Adrenal gland (tissue), 9 donors: ENCODE measurements at regions not wholly inside any gene's neighbourhood (a gene's known extent, or its start where the extent isn't known, plus 50 kb on each side); places are given as distances from the start of the nearest gene placed in this dataset.

ENCODE experiments used
- DNase-seq, 7 donors: peaks; one replicate each; pipeline ENCODE4 v3.0.0-alpha.2; 2019 to 2020
- H3K27ac ChIP-seq, 5 donors: fragments of 200-600 bp; sonication (generic) in 4 of 5; 1 replicate in 3 of 5; 2 replicates in 2 of 5; pipeline versions ENCODE4 v1.5.1 to v1.8.0; 2016 to 2020; ENCODE audit warnings: mild to moderate bottlenecking in 1 of 5
- H3K27me3 ChIP-seq: fragments of 200-600 bp; 2 replicates; pipeline ENCODE4 v1.8.0; 2021
- H3K36me3 ChIP-seq, 2 donors: fragments of 200-600 bp; replicated peaks in 1 of 2; 1 replicate in 1 of 2; 2 replicates in 1 of 2; pipeline versions ENCODE4 v1.5.1 to v1.8.0; 2018 to 2022
- H3K4me1 ChIP-seq, 2 donors: fragments of 200-600 bp; replicated peaks in 1 of 2; 1 replicate in 1 of 2; 2 replicates in 1 of 2; pipeline versions ENCODE4 v1.5.1 to v1.8.0; 2018 to 2021
- H3K4me3 ChIP-seq, 4 donors: fragments of 200-600 bp; sonication (generic) in 3 of 4; one replicate each; pipeline ENCODE4 v1.5.1; 2016 to 2018
- H3K9me3 ChIP-seq, 3 donors: fragments of 200-600 bp; sonication (generic) in 1 of 3; replicated peaks in 1 of 3; 1 replicate in 2 of 3; 2 replicates in 1 of 3; pipeline versions ENCODE4 v1.5.1 to v1.8.0; 2016 to 2021
- CTCF ChIP-seq, 6 experiments: fragments of 450-650 bp in 4 of 6; fragments of 200-600 bp in 2 of 6; sonication (generic) in 1 of 6; IDR thresholded peaks; 1 replicate in 5 of 6; 2 replicates in 1 of 6; pipeline versions ENCODE4 v1.5.1 to v1.8.0; 2016 to 2021; ENCODE audit warnings: antibody characterized with exemption in 6 of 6, mild to moderate bottlenecking in 2 of 6, moderate library complexity in 1 of 6
- POLR2A ChIP-seq, 2 donors: fragments of 450-650 bp; IDR thresholded peaks; one replicate each; pipeline ENCODE4 v1.6.1; 2017; ENCODE audit warnings: antibody characterized with exemption in 2 of 2, mild to moderate bottlenecking in 2 of 2, moderate library complexity in 1 of 2
- WGBS, 4 donors: extraction: QIAGEN DNeasy Blood & Tissue Kit in 2 of 4; methylation state at CpG; one replicate each; pipeline versions ENCODE4 v1.1.5 to v1.1.7; 2013 to 2017; 5-methylcytosine and 5-hydroxymethylcytosine counted together
- intact Hi-C, 2 donors: fragments of 100-400 bp; cut with DNase I; formaldehyde crosslinking; loops; one replicate each; pipeline versions ENCODE4 v1.14.1 to v1.15.0; 2022 to 2023
- donor health status: healthy with polysubstance abuse.
- donor health status: Bipolar disorder and iron deficiency.
- donor health status: DM: yes; HTN: yes; CAD: no.
- donor health status: DM: no; HTN: no; CAD: no.
- donor health status: DM: no; HTN: no; CAD: no.

- TF ChIP-seq POLR2A (IDR thresholded peaks at IDR 0.05) (no peak), CTCF (IDR thresholded peaks at IDR 0.05) (no peak)
- intact Hi-C loops = no loop called here
- no peak for DNase-seq
- H3K36me3 ChIP-seq = no peaks in the 10 kb centered on the region
- no peaks in the 10 kb centered on the region for H3K4me1 ChIP-seq
- no peak overlapping the region for H3K4me3 ChIP-seq
- H3K27me3 ChIP-seq = no peaks in the 10 kb centered on the region
- no peak overlapping the region for H3K27ac ChIP-seq
- 55 to 74% (median 64%) methylated on average over 11 to 12 of the region's 12 CpGs for WGBS, 4 donors
- H3K9me3 ChIP-seq = no peaks in the 10 kb centered on the region
Observed at GRCh38 chr6:18753076-18753475, 365.9 kb downstream of the RNF144B start.

GRCh38 chr6:18763086-18763485 lies 375.9 kb downstream of the RNF144B start:
- WGBS, 4 donors = 38 to 81% (median 59%) methylated on average over 1 of the region's 1 CpG
- Histone ChIP-seq H3K27me3 (no peaks in the 10 kb centered on the region), H3K4me3 (no peak overlapping the region), H3K9me3 (no peaks in the 10 kb centered on the region), H3K27ac (no peak overlapping the region), H3K36me3 (no peaks in the 10 kb centered on the region), H3K4me1 (no peaks in the 10 kb centered on the region)
- intact Hi-C loops = no loop called here
- no peak for DNase-seq
- no peak for TF ChIP-seq POLR2A (IDR thresholded peaks at IDR 0.05)

- peaks cover 0 to 4% (median 0%) of the 10 kb centered on the region in 3 donors for H3K9me3 ChIP-seq
- no peak overlapping the region for H3K27ac ChIP-seq
- H3K4me3 ChIP-seq = no peak overlapping the region
- intact Hi-C loops = no loop called here
- no peak for DNase-seq
- H3K27me3 ChIP-seq = no peaks in the 10 kb centered on the region
- TF ChIP-seq POLR2A (IDR thresholded peaks at IDR 0.05) = no peak
- TF ChIP-seq CTCF (IDR thresholded peaks at IDR 0.05) = no peak
- H3K36me3 ChIP-seq = no peaks in the 10 kb centered on the region
- H3K4me1 ChIP-seq = no peaks in the 10 kb centered on the region
- 63 to 77% (median 73%) methylated on average over 1 of the region's 1 CpG for WGBS, 4 donors
Observed at GRCh38 chr6:18784794-18785193, 397.6 kb downstream of the RNF144B start.

- Histone ChIP-seq H3K4me3 (no peak overlapping the region), H3K27ac (no peak overlapping the region), H3K4me1 (no peaks in the 10 kb centered on the region), H3K9me3 (peaks cover 0 to 4% (median 0%) of the 10 kb centered on the region in 3 donors), H3K27me3 (no peaks in the 10 kb centered on the region), H3K36me3 (no peaks in the 10 kb centered on the region)
- no peak for TF ChIP-seq CTCF (IDR thresholded peaks at IDR 0.05)
- TF ChIP-seq POLR2A (IDR thresholded peaks at IDR 0.05) = no peak
- intact Hi-C loops = no loop called here
- WGBS, 4 donors = 29 to 62% (median 53%) methylated on average over 1 to 2 of the region's 2 CpGs
- DNase-seq = no peak
Observed at GRCh38 chr6:18785810-18786490, 398.8 kb downstream of the RNF144B start.

GRCh38 chr6:18792866-18793265 lies 405.7 kb downstream of the RNF144B start:
- Histone ChIP-seq H3K36me3 (no peaks in the 10 kb centered on the region), H3K27me3 (no peaks in the 10 kb centered on the region), H3K27ac (no peak overlapping the region), H3K4me1 (no peaks in the 10 kb centered on the region), H3K4me3 (no peak overlapping the region), H3K9me3 (no peaks in the 10 kb centered on the region)
- no peak for DNase-seq
- no peak for TF ChIP-seq POLR2A (IDR thresholded peaks at IDR 0.05)
- no peak for TF ChIP-seq CTCF (IDR thresholded peaks at IDR 0.05)
- intact Hi-C loops = no loop called here
- 49 to 64% (median 54%) methylated on average over 3 of the region's 3 CpGs for WGBS, 4 donors
